ENCODE measurements at regions not wholly inside any gene's neighbourhood (a gene's known extent, or its start where the extent isn't known, plus 50 kb on each side); places are given as distances from the start of the nearest gene placed in this dataset.

- H3K79me2 ChIP-seq (ENCODE audit: control insufficient read depth, insufficient read depth, low read length), result no peaks in the 10 kb centered on the region
- no peaks in the 10 kb centered on the region for H3K36me3 ChIP-seq (replicated peaks in 1 of 2; ENCODE audit: control extremely low read depth in 1 of 2, control insufficient read depth in 1 of 2, extremely low read depth in 1 of 2, insufficient read depth in 2 of 2, low read length in 1 of 2)
- H3K9me3 ChIP-seq (ENCODE audit: control extremely low read depth in 1 of 3, control insufficient read depth in 2 of 3, insufficient read depth in 1 of 3, low read length in 2 of 3), result peaks cover 0 to 7% (median 0%) of the 10 kb centered on the region in 3 donors
- no peaks in the 10 kb centered on the region for H3K27me3 Mint-ChIP-seq
- H3K4me1 Mint-ChIP-seq, result no peaks in the 10 kb centered on the region
- ChIA-PET CTCF (no interaction called here), POLR2A (no interaction called here)
- no peaks in the 10 kb centered on the region for H3K4me1 ChIP-seq (ENCODE audit: control insufficient read depth in 2 of 2, insufficient read depth in 2 of 2, low read length in 2 of 2)
- intact Hi-C loops (cut with micrococcal nuclease), result no loop called here
- H3K9me3 Mint-ChIP-seq (ENCODE audit: insufficient read depth), result no peaks in the 10 kb centered on the region
- H3K4me2 ChIP-seq (replicated peaks; ENCODE audit: low read depth, low read length, poor library complexity, severe bottlenecking), result no peak overlapping the region
- no peak overlapping the region for H3K27ac ChIP-seq (ENCODE audit: low read length in 2 of 2)
- no peak overlapping the region for H3K4me3 ChIP-seq (ENCODE audit: control extremely low read depth in 1 of 5, extremely low read depth in 1 of 5, insufficient read depth in 1 of 5, low read depth in 2 of 5, low read length in 4 of 5)
- no peak overlapping the region for H3K4me3 Mint-ChIP-seq
- H3K27me3 ChIP-seq (replicated peaks in 1 of 4; ENCODE audit: control extremely low read depth in 1 of 4, control insufficient read depth in 3 of 4, insufficient read depth in 4 of 4, low read length in 3 of 4), result no peaks in the 10 kb centered on the region
- H3K9ac ChIP-seq (ENCODE audit: low read length), result no peak overlapping the region
- DNase-seq, result no peak
- TF ChIP-seq CTCF (IDR thresholded peaks at IDR 0.05), result no peak
- TF ChIP-seq EZH2 (IDR thresholded peaks at IDR 0.05; ENCODE audit: borderline replicate concordance, insufficient read depth, low read depth, low read length, poor library complexity, severe bottlenecking), result no peak
- no peak overlapping the region for H3K27ac Mint-ChIP-seq
- H4K20me1 ChIP-seq (ENCODE audit: control insufficient read depth, insufficient read depth, low read length, poor library complexity, severe bottlenecking), result no peaks in the 10 kb centered on the region
- H2AFZ ChIP-seq (ENCODE audit: insufficient read depth, low read depth, low read length, poor library complexity, severe bottlenecking), result no peak overlapping the region
- no CpG with 5 or more reads among the region's 2 CpGs for WGBS (ENCODE audit: insufficient coverage)
- no peak for ATAC-seq (ENCODE audit: low read depth)
Measured at GRCh38 chr3:34155666-34156065, 357.2 kb downstream of the PDCD6IP start.

- intact Hi-C loops (cut with micrococcal nuclease), result no loop called here
- H3K27ac Mint-ChIP-seq, result no peak overlapping the region
Measured at GRCh38 chr3:34157491-34157890, 359.1 kb downstream of the PDCD6IP start.

More at GRCh38 chr3:34157491-34157890, 359.1 kb downstream of the PDCD6IP start:
- Histone ChIP-seq H3K27ac (ENCODE audit: low read length in 2 of 2) (no peak overlapping the region), H3K9me3 (ENCODE audit: control extremely low read depth in 1 of 3, control insufficient read depth in 2 of 3, insufficient read depth in 1 of 3, low read length in 2 of 3) (peaks cover 0 to 7% (median 0%) of the 10 kb centered on the region in 3 donors), H2AFZ (ENCODE audit: insufficient read depth, low read depth, low read length, poor library complexity, severe bottlenecking) (no peak overlapping the region), H3K27me3 (replicated peaks in 1 of 4; ENCODE audit: control extremely low read depth in 1 of 4, control insufficient read depth in 3 of 4, insufficient read depth in 4 of 4, low read length in 3 of 4) (no peaks in the 10 kb centered on the region), H3K4me2 (replicated peaks; ENCODE audit: low read depth, low read length, poor library complexity, severe bottlenecking) (no peak overlapping the region), H3K9ac (ENCODE audit: low read length) (no peak overlapping the region), H3K4me1 (ENCODE audit: control insufficient read depth in 2 of 2, insufficient read depth in 2 of 2, low read length in 2 of 2) (no peaks in the 10 kb centered on the region), H3K79me2 (ENCODE audit: control insufficient read depth, insufficient read depth, low read length) (no peaks in the 10 kb centered on the region), H4K20me1 (ENCODE audit: control insufficient read depth, insufficient read depth, low read length, poor library complexity, severe bottlenecking) (no peaks in the 10 kb centered on the region), H3K4me3 (ENCODE audit: control extremely low read depth in 1 of 5, extremely low read depth in 1 of 5, insufficient read depth in 1 of 5, low read depth in 2 of 5, low read length in 4 of 5) (no peak overlapping the region), H3K36me3 (replicated peaks in 1 of 2; ENCODE audit: control extremely low read depth in 1 of 2, control insufficient read depth in 1 of 2, extremely low read depth in 1 of 2, insufficient read depth in 2 of 2, low read length in 1 of 2) (no peaks in the 10 kb centered on the region)
- Mint-ChIP-seq H3K4me3 (no peak overlapping the region), H3K9me3 (ENCODE audit: insufficient read depth) (no peaks in the 10 kb centered on the region), H3K27me3 (no peaks in the 10 kb centered on the region), H3K4me1 (no peaks in the 10 kb centered on the region)
- TF ChIP-seq EZH2 (IDR thresholded peaks at IDR 0.05; ENCODE audit: borderline replicate concordance, insufficient read depth, low read depth, low read length, poor library complexity, severe bottlenecking) (no peak), CTCF (IDR thresholded peaks at IDR 0.05) (no peak)
- POLR2A ChIA-PET, result no interaction called here
- no peak for ATAC-seq (ENCODE audit: low read depth)
- no peak for DNase-seq
- CTCF ChIA-PET, result no interaction called here
